ENCODE measurements at regions not wholly inside any gene's neighbourhood (a gene's known extent, or its start where the extent isn't known, plus 50 kb on each side); places are given as distances from the start of the nearest gene placed in this dataset.

DNA sequence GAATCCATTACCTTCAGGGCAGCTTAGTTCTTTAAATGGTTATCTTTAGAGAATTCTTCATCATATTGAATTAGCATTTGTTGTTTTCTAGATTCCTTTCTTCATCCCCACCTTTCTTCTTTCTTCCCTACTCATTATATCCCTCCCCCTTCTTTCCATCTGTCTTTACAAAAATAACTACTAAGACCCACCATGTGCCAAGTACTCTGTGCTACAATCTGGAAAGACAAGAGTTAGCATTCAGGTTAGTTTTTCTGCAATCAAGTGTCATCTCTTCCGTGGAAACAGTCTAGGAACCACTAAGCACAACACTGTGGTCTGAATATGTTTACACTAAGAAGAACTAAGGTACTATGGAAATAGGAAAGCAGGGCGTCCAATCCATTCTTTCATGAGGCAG is 897.4 kb upstream of the TENM4 start:
- no TSS peak for BruUV-seq (replicated peaks)
- FAIRE-seq: no peak
- H4K20me1 ChIP-seq (ENCODE audit: insufficient read depth, low read length): no peaks in the 10 kb centered on the region
- no peaks in the 10 kb centered on the region for H3K79me2 ChIP-seq (ENCODE audit: insufficient read depth, low read length)
- CTCF ChIA-PET (ENCODE audit: low intra/inter-chr PET ratio, low total read pairs): no interaction called here
- no peaks in the 10 kb centered on the region for H3K9me3 ChIP-seq (ENCODE audit: low read length)
- ATAC-seq: no peak
- H3K27ac ChIP-seq (ENCODE audit: extremely low read length, insufficient read depth, low read length): no peak overlapping the region
- H3K4me1 ChIP-seq (ENCODE audit: insufficient read depth, low read length): no peaks in the 10 kb centered on the region
- H2AFZ ChIP-seq (ENCODE audit: low read length): no peak overlapping the region
- no peak overlapping the region for H3K4me3 ChIP-seq (replicated peaks in 1 of 3; ENCODE audit: insufficient read depth in 1 of 3, low read depth in 2 of 3, low read length in 3 of 3)
- no peaks in the 10 kb centered on the region for H3K27me3 ChIP-seq (ENCODE audit: control insufficient read depth in 1 of 2, insufficient read depth in 2 of 2, low read length in 2 of 2)
- H3K36me3 ChIP-seq (replicated peaks in 1 of 2; ENCODE audit: control insufficient read depth in 1 of 2, insufficient read depth in 2 of 2, low read length in 2 of 2): no peaks in the 10 kb centered on the region
- intact Hi-C loops (cut with micrococcal nuclease; ENCODE audit: unreplicated experiment): no loop called here
- 2% methylated on average over 2 of the region's 2 CpGs for WGBS (ENCODE audit: low lambda C conversion rate)
- TF ChIP-seq ZNF850 (CRISPR knock-in tag; conservative IDR thresholded peaks at IDR 0.05): no peak
- no peak for TF ChIP-seq BCL6 (CRISPR knock-in tag; IDR thresholded peaks at IDR 0.05)
- TF ChIP-seq, protein P1, sequence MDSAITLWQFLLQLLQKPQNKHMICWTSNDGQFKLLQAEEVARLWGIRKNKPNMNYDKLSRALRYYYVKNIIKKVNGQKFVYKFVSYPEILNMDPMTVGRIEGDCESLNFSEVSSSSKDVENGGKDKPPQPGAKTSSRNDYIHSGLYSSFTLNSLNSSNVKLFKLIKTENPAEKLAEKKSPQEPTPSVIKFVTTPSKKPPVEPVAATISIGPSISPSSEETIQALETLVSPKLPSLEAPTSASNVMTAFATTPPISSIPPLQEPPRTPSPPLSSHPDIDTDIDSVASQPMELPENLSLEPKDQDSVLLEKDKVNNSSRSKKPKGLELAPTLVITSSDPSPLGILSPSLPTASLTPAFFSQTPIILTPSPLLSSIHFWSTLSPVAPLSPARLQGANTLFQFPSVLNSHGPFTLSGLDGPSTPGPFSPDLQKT (CRISPR knock-in tag; IDR thresholded peaks at IDR 0.05; ENCODE audit: borderline replicate concordance): no peak
- DNase-seq (ENCODE audit: low spot score): no peak
- no peak overlapping the region for H3K4me2 ChIP-seq (ENCODE audit: low read depth, low read length)
- POLR2A ChIA-PET: no interaction called here
- in situ Hi-C loops (cut with HindIII; ENCODE audit: extremely low pct_ligation_motif_present, low pct_unique_long_range_greater_than_20kb): no loop called here
- no peak overlapping the region for H3K9ac ChIP-seq (ENCODE audit: insufficient read depth, low read depth, low read length)

DNA sequence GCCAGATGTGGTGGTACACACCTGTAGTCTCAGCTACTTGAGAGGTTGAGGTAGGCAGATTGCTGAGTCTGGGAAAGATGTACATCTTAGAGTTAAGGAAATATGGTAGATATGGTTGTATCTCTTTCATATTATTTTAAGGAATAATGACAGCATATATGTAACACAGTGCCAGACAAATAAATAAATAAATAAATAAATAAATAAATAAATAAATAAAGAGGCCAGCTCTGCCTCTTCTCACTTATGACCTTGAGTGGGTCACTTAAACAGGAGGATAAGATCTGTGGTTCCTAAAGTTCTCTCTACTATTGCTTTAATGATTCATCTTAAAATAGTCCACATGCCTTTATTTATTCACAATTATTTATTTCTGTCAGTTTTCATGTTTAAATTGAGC is 890.9 kb upstream of the TENM4 start:
- Histone ChIP-seq H3K4me3 (replicated peaks in 1 of 3; ENCODE audit: insufficient read depth in 1 of 3, low read depth in 2 of 3, low read length in 3 of 3) (no peak overlapping the region), H3K79me2 (ENCODE audit: insufficient read depth, low read length) (no peaks in the 10 kb centered on the region), H3K9ac (ENCODE audit: insufficient read depth, low read depth, low read length) (no peak overlapping the region), H3K27ac (ENCODE audit: extremely low read length, insufficient read depth, low read length) (no peak overlapping the region), H4K20me1 (ENCODE audit: insufficient read depth, low read length) (no peaks in the 10 kb centered on the region), H3K36me3 (replicated peaks in 1 of 2; ENCODE audit: control insufficient read depth in 1 of 2, insufficient read depth in 2 of 2, low read length in 2 of 2) (no peaks in the 10 kb centered on the region), H3K27me3 (ENCODE audit: control insufficient read depth in 1 of 2, insufficient read depth in 2 of 2, low read length in 2 of 2) (no peaks in the 10 kb centered on the region), H3K4me1 (ENCODE audit: insufficient read depth, low read length) (no peaks in the 10 kb centered on the region), H3K9me3 (ENCODE audit: low read length) (no peaks in the 10 kb centered on the region), H2AFZ (ENCODE audit: low read length) (no peak overlapping the region), H3K4me2 (ENCODE audit: low read depth, low read length) (no peak overlapping the region)
- ChIA-PET CTCF (ENCODE audit: low intra/inter-chr PET ratio, low total read pairs) (no interaction called here), POLR2A (no interaction called here)
- DNase-seq (ENCODE audit: low spot score): no peak
- no TSS peak for BruUV-seq (replicated peaks)
- intact Hi-C loops (cut with micrococcal nuclease; ENCODE audit: unreplicated experiment): no loop called here
- no peak for ATAC-seq
- in situ Hi-C loops (cut with HindIII; ENCODE audit: extremely low pct_ligation_motif_present, low pct_unique_long_range_greater_than_20kb): no loop called here
- FAIRE-seq: no peak
- TF ChIP-seq, protein P2, sequence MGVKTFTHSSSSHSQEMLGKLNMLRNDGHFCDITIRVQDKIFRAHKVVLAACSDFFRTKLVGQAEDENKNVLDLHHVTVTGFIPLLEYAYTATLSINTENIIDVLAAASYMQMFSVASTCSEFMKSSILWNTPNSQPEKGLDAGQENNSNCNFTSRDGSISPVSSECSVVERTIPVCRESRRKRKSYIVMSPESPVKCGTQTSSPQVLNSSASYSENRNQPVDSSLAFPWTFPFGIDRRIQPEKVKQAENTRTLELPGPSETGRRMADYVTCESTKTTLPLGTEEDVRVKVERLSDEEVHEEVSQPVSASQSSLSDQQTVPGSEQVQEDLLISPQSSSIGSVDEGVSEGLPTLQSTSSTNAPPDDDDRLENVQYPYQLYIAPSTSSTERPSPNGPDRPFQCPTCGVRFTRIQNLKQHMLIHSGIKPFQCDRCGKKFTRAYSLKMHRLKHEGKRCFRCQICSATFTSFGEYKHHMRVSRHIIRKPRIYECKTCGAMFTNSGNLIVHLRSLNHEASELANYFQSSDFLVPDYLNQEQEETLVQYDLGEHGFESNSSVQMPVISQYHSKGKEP (CRISPR knock-in tag; IDR thresholded peaks at IDR 0.05): no peak
- TF ChIP-seq ZFP62 (CRISPR knock-in tag; IDR thresholded peaks at IDR 0.05) (no peak), SOX6 (IDR thresholded peaks at IDR 0.05) (no peak), SOX6 (CRISPR knock-in tag; IDR thresholded peaks at IDR 0.05) (no peak), ZNF879 (CRISPR knock-in tag; IDR thresholded peaks at IDR 0.05) (no peak), ZNF841 (CRISPR knock-in tag; IDR thresholded peaks at IDR 0.05; ENCODE audit: borderline replicate concordance) (no peak), ZMAT3 (CRISPR knock-in tag; conservative IDR thresholded peaks at IDR 0.05) (no peak), SMYD3 (CRISPR knock-in tag; IDR thresholded peaks at IDR 0.05) (no peak)
- TF ChIP-seq, protein P3, sequence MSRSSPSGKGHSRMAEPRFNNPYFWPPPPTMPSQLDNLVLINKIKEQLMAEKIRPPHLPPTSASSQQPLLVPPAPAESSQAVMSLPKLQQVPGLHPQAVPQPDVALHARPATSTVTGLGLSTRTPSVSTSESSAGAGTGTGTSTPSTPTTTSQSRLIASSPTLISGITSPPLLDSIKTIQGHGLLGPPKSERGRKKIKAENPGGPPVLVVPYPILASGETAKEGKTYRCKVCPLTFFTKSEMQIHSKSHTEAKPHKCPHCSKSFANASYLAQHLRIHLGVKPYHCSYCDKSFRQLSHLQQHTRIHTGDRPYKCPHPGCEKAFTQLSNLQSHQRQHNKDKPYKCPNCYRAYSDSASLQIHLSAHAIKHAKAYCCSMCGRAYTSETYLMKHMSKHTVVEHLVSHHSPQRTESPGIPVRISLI (CRISPR knock-in tag; IDR thresholded peaks at IDR 0.05; ENCODE audit: borderline replicate concordance): no peak
- TF ChIP-seq, protein P4, sequence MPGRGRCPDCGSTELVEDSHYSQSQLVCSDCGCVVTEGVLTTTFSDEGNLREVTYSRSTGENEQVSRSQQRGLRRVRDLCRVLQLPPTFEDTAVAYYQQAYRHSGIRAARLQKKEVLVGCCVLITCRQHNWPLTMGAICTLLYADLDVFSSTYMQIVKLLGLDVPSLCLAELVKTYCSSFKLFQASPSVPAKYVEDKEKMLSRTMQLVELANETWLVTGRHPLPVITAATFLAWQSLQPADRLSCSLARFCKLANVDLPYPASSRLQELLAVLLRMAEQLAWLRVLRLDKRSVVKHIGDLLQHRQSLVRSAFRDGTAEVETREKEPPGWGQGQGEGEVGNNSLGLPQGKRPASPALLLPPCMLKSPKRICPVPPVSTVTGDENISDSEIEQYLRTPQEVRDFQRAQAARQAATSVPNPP (CRISPR knock-in tag; IDR thresholded peaks at IDR 0.05): no peak
- TF ChIP-seq, protein P5, sequence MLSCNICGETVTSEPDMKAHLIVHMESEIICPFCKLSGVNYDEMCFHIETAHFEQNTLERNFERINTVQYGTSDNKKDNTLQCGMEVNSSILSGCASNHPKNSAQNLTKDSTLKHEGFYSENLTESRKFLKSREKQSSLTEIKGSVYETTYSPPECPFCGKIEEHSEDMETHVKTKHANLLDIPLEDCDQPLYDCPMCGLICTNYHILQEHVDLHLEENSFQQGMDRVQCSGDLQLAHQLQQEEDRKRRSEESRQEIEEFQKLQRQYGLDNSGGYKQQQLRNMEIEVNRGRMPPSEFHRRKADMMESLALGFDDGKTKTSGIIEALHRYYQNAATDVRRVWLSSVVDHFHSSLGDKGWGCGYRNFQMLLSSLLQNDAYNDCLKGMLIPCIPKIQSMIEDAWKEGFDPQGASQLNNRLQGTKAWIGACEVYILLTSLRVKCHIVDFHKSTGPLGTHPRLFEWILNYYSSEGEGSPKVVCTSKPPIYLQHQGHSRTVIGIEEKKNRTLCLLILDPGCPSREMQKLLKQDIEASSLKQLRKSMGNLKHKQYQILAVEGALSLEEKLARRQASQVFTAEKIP (CRISPR knock-in tag; IDR thresholded peaks at IDR 0.05; ENCODE audit: borderline replicate concordance): no peak
